ENCODE measurements at regions not wholly inside any gene's neighbourhood (a gene's known extent, or its start where the extent isn't known, plus 50 kb on each side); places are given as distances from the start of the nearest gene placed in this dataset.
"Not testable (repeated sequence)": the region's sequence is repeated elsewhere in the genome, so short reads cannot be mapped to it uniquely, and the experiment has no call there.

- not testable (repeated sequence) for TF ChIP-seq YY1 (IDR thresholded peaks at IDR 0.05; ENCODE audit: insufficient read depth, insufficient read length); ZNF274 (IDR thresholded peaks at IDR 0.05; ENCODE audit: low read depth, low read length)
Observed at GRCh38 chr2:90011101-90011443, 1319.6 kb downstream of the RPIA start.

All from NT2/D1 (cell line).